OCI-LY1 (cell line): ENCODE measurements at regions not wholly inside any gene's neighbourhood (a gene's known extent, or its start where the extent isn't known, plus 50 kb on each side); places are given as distances from the start of the nearest gene placed in this dataset.

Experiments
- H2AFZ ChIP-seq: fragments of 200-600 bp; sonication (generic), shearing (Covaris generic); 2 replicates; pipeline ENCODE4 v1.6.0; 2014; ENCODE audit warnings: antibody characterized with exemption, mild to moderate bottlenecking, low read length
- H3F3A ChIP-seq: fragments of 200-600 bp; sonication (generic), shearing (Covaris generic); 2 replicates; pipeline ENCODE4 v1.6.0; 2014; ENCODE audit warnings: mild to moderate bottlenecking, antibody characterized with exemption, low read length, moderate library complexity; ENCODE audit not compliant: insufficient read depth
- H3K27ac ChIP-seq: fragments of 200-600 bp; sonication (generic); 2 replicates; pipeline ENCODE4 v1.5.1; 2014; ENCODE audit warnings: low read length, mixed run types, mild to moderate bottlenecking, low read depth; ENCODE audit not compliant: poor library complexity, severe bottlenecking
- H3K27me3 ChIP-seq: fragments of 200-600 bp; sonication (generic); 2 replicates; pipeline ENCODE4 v1.6.0; 2014; ENCODE audit warnings: antibody characterized with exemption, mild to moderate bottlenecking, low read length, moderate library complexity; ENCODE audit not compliant: insufficient read depth
- H3K36me3 ChIP-seq: fragments of 200-600 bp; sonication (generic); 2 replicates; pipeline ENCODE4 v1.6.1; 2014; ENCODE audit warnings: mild to moderate bottlenecking, antibody characterized with exemption, low read length, moderate library complexity, mixed read lengths; ENCODE audit not compliant: insufficient read depth
- H3K4me1 ChIP-seq: fragments of 200-600 bp; sonication (generic); 2 replicates; pipeline ENCODE4 v1.5.1; 2014; ENCODE audit warnings: mild to moderate bottlenecking, low read length, moderate library complexity; ENCODE audit not compliant: insufficient read depth, severe bottlenecking
- H3K4me2 ChIP-seq: fragments of 200-600 bp; sonication (generic), shearing (Covaris generic); 2 replicates; pipeline ENCODE4 v1.6.1; 2014; ENCODE audit warnings: low read length
- H3K4me3 ChIP-seq: fragments of 200-600 bp; sonication (generic); 2 replicates; pipeline ENCODE4 v1.5.1; 2014; ENCODE audit warnings: low read length, low read depth, mild to moderate bottlenecking, mixed read lengths; ENCODE audit not compliant: poor library complexity, severe bottlenecking
- H3K79me2 ChIP-seq: fragments of 200-600 bp; shearing (Covaris generic); 2 replicates; pipeline ENCODE4 v1.6.1; 2016; ENCODE audit warnings: mixed run types, low read length, mixed read lengths; ENCODE audit not compliant: insufficient read depth
- H3K9ac ChIP-seq: fragments of 200-600 bp; sonication (generic), shearing (Covaris generic); 2 replicates; pipeline ENCODE4 v1.6.1; 2014; ENCODE audit warnings: mild to moderate bottlenecking, low read length, mixed read lengths
- H3K9me2 ChIP-seq: fragments of 200-600 bp; sonication (generic), shearing (Covaris generic); 2 replicates; pipeline ENCODE4 v1.6.1; 2014; ENCODE audit warnings: low read depth, mild to moderate bottlenecking, low read length, mixed read lengths
- H3K9me3 ChIP-seq: fragments of 200-600 bp; shearing (Covaris generic); 2 replicates; pipeline ENCODE4 v1.6.1; 2014; ENCODE audit warnings: low read length, mixed read lengths
- H4K20me1 ChIP-seq: fragments of 200-600 bp; sonication (generic), shearing (Covaris generic); 2 replicates; pipeline ENCODE4 v1.6.0; 2016; ENCODE audit warnings: mild to moderate bottlenecking, low read length; ENCODE audit not compliant: insufficient read depth
- EZH2 ChIP-seq: fragments of 200-600 bp; sonication (generic), shearing (Covaris generic); IDR thresholded peaks from 2 replicates; pipeline ENCODE4 v1.8.0; 2017; ENCODE audit warnings: borderline replicate concordance, mixed run types, mild to moderate bottlenecking, antibody characterized with exemption, low read length, moderate library complexity, mixed read lengths
- TF ChIP-seq, protein P1 (sequence below): fragments of 200-600 bp; sonication (generic), shearing (Covaris generic); IDR thresholded peaks from 2 replicates; pipeline ENCODE4 v1.5.1; 2017; ENCODE audit warnings: mild to moderate bottlenecking, antibody characterized with exemption, low read length, moderate library complexity, mixed read lengths

DNA sequence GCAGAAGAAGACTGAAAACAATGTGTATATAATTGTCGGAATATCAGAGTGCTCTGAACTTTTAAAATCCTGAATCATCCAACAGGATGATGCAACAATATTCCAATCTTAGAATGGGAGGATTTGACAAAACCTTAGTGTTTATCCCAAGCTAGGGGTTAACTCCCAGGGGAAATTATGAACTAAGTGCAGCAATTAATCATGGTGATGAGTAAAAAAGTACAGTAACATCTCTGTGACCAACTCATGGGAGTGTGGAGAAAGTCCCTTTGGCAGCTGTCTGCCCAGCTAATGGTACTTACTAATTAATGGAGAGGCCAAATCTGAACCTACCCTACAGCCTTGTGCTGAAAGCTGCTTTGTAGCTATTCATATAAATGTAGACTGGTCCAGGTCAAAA is 257.6 kb upstream of the DDX53 start:
- no peak overlapping the region for H3K27ac ChIP-seq
- no peaks in the 10 kb centered on the region for H3K9me3 ChIP-seq

DNA sequence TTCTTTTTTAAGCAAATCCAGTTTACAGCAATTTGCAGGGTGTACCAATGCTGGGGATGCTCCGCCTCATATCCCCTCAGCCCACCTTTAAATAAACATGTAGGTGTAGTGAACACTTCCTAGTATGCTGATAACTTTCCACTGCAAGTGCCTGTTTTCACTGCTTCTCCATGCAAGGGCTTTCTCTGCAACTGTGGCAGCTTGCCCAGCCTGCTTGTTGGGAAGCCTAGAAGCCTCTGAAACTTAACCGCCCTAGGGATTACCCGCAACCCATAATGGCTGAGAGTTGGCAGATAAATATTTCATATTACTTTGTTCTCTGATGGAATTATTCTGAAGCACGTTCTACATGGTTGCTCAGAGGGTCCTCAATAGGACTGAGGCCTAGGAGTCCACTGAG is 253.7 kb upstream of the DDX53 start:
- no peak overlapping the region for H3K27ac ChIP-seq
- H3K36me3 ChIP-seq = no peaks in the 10 kb centered on the region
- no peak overlapping the region for H2AFZ ChIP-seq
- H3F3A ChIP-seq = no peaks in the 10 kb centered on the region
- no peaks in the 10 kb centered on the region for H4K20me1 ChIP-seq
- H3K27me3 ChIP-seq = no peaks in the 10 kb centered on the region
- no peaks in the 10 kb centered on the region for H3K4me1 ChIP-seq
- H3K79me2 ChIP-seq = no peaks in the 10 kb centered on the region
- H3K9me2 ChIP-seq = no peaks in the 10 kb centered on the region
- H3K9me3 ChIP-seq = no peaks in the 10 kb centered on the region
- TF ChIP-seq EZH2 = no peak
- TF ChIP-seq, protein P1, sequence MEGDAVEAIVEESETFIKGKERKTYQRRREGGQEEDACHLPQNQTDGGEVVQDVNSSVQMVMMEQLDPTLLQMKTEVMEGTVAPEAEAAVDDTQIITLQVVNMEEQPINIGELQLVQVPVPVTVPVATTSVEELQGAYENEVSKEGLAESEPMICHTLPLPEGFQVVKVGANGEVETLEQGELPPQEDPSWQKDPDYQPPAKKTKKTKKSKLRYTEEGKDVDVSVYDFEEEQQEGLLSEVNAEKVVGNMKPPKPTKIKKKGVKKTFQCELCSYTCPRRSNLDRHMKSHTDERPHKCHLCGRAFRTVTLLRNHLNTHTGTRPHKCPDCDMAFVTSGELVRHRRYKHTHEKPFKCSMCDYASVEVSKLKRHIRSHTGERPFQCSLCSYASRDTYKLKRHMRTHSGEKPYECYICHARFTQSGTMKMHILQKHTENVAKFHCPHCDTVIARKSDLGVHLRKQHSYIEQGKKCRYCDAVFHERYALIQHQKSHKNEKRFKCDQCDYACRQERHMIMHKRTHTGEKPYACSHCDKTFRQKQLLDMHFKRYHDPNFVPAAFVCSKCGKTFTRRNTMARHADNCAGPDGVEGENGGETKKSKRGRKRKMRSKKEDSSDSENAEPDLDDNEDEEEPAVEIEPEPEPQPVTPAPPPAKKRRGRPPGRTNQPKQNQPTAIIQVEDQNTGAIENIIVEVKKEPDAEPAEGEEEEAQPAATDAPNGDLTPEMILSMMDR = no peak
- H3K4me2 ChIP-seq = no peak overlapping the region
- H3K4me3 ChIP-seq = no peak overlapping the region
- no peak overlapping the region for H3K9ac ChIP-seq

More for the DNA sequence above, 257.6 kb upstream of the DDX53 start:
- Histone ChIP-seq H3K9ac (no peak overlapping the region), H3K9me2 (no peaks in the 10 kb centered on the region), H3K4me2 (no peak overlapping the region), H3K79me2 (no peaks in the 10 kb centered on the region), H4K20me1 (no peaks in the 10 kb centered on the region), H2AFZ (no peak overlapping the region), H3K27me3 (no peaks in the 10 kb centered on the region), H3K4me3 (no peak overlapping the region), H3F3A (no peaks in the 10 kb centered on the region), H3K4me1 (no peaks in the 10 kb centered on the region), H3K36me3 (no peaks in the 10 kb centered on the region)
- TF ChIP-seq, protein P1 = no peak
- no peak for TF ChIP-seq EZH2

DNA sequence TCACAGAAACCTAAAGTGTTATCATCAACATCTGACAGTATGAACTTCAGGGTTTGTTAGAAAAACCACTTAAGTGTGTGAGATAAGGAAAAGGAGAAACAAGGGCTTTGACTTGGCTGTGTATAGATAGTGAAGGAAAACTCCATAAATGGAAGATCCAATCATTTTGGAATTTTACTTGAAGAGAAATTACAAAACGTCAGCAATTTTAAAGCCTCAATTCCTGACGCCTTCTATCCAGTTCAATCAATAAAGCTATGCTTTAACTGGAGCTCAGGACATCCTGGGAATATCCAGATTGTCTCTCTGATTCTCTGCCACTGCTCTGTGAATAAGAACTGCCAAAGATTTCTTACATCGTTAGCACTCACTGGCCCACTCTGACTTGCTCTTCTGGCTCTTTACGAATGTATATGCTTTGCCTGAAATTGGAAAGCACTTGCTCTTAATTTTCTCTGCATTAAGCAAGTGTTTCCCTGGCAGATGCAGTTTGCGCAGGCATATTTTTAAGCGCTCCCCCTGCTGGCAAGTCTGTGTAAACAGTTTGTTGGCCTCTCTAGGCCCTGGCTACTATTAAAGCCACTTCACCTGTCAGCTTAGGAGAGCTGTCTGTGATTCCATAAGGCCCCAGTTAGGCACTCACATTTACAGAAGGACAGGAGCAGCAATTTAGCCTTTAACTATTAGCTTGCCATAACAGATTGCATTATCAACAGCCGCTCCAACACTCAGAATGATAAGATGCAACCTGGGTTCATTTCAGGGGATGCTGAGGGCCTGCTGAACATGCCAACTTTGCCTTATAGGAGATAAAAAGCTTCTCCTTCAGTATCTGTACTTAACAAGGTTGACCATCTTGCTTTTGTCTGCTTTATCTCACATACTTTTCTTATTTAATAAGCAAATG is 251.4 kb upstream of the DDX53 start:
- Histone ChIP-seq H3K4me3 (no peak overlapping the region), H3K9me3 (no peaks in the 10 kb centered on the region), H4K20me1 (no peaks in the 10 kb centered on the region), H3K36me3 (no peaks in the 10 kb centered on the region), H2AFZ (no peak overlapping the region), H3K27ac (no peak overlapping the region), H3K4me2 (no peak overlapping the region), H3K27me3 (no peaks in the 10 kb centered on the region), H3K9ac (no peak overlapping the region), H3K9me2 (no peaks in the 10 kb centered on the region), H3F3A (no peaks in the 10 kb centered on the region), H3K79me2 (no peaks in the 10 kb centered on the region), H3K4me1 (no peaks in the 10 kb centered on the region)
- no peak for TF ChIP-seq EZH2
- TF ChIP-seq, protein P1 = peak; percentile 61
